Loucy (cell line): ENCODE measurements at regions not wholly inside any gene's neighbourhood (a gene's known extent, or its start where the extent isn't known, plus 50 kb on each side); places are given as distances from the start of the nearest gene placed in this dataset.

Experiments
- CTCF ChIP-seq: fragments of 200-600 bp; sonication (generic); conservative IDR thresholded peaks from 2 replicates; pipeline ENCODE4 v1.5.1; 2014; ENCODE audit warnings: mild to moderate bottlenecking, antibody characterized with exemption, low read length
- EZH2phosphoT487 ChIP-seq: fragments of 200-600 bp; IDR thresholded peaks from 2 replicates; pipeline ENCODE4 v1.6.1; 2018; ENCODE audit warnings: antibody characterized with exemption, mild to moderate bottlenecking, moderate library complexity, borderline replicate concordance

GRCh38 chr6:145147559-145147958 lies 587.8 kb downstream of the EPM2A start:
- TF ChIP-seq EZH2phosphoT487, result no peak
- no peak for TF ChIP-seq CTCF
